OCI-LY7 (cell line): ENCODE measurements at regions not wholly inside any gene's neighbourhood (a gene's known extent, or its start where the extent isn't known, plus 50 kb on each side); places are given as distances from the start of the nearest gene placed in this dataset.

Experiments
- BruUV-seq: library from RNA; stranded (reverse); fragments of 400-500 nt; replicated peaks from 2 replicates; lab custom pipeline; 2021; lab: Mats Ljungman, UMichigan
- CTCF ChIA-PET: fragments of 300-600 bp; sonication (Branson Sonifier 250); formaldehyde crosslinking; loops from one replicate; lab custom pipeline; 2022; ENCODE audit warnings: antibody characterized with exemption; ENCODE audit not compliant: unreplicated experiment; lab: Charles Lee
- POLR2A ChIA-PET: fragments of 300-600 bp; sonication (Branson Sonifier 250); formaldehyde crosslinking; loops from one replicate; lab custom pipeline; 2022; ENCODE audit warnings: antibody characterized with exemption; lab: Charles Lee
- DNase-seq: peaks from one replicate; pipeline ENCODE4 v3.0.0-alpha.2; 2015; ENCODE audit warnings: low spot score
- H2AFZ ChIP-seq: fragments of 200-600 bp; sonication (generic), shearing (Covaris generic); 2 replicates; pipeline ENCODE4 v1.6.1; 2014; ENCODE audit warnings: mild to moderate bottlenecking, antibody characterized with exemption, low read length, moderate library complexity
- H3K27ac ChIP-seq: fragments of 200-600 bp; sonication (generic); 2 replicates; pipeline ENCODE4 v1.5.1; 2014; ENCODE audit warnings: mixed run types, low read depth, mild to moderate bottlenecking, moderate library complexity, low read length, inconsistent platforms; ENCODE audit not compliant: poor library complexity, severe bottlenecking
- H3K36me3 ChIP-seq: fragments of 200-600 bp; sonication (generic); 2 replicates; pipeline ENCODE4 v1.6.1; 2014; ENCODE audit warnings: mild to moderate bottlenecking, antibody characterized with exemption, low read length, moderate library complexity, mixed read lengths; ENCODE audit not compliant: insufficient read depth
- H3K4me1 ChIP-seq: fragments of 200-600 bp; sonication (generic); 2 replicates; pipeline ENCODE4 v1.5.1; 2014; ENCODE audit warnings: mild to moderate bottlenecking, low read length; ENCODE audit not compliant: insufficient read depth, poor library complexity, severe bottlenecking
- H3K4me2 ChIP-seq: fragments of 200-600 bp; sonication (generic); 2 replicates; pipeline ENCODE4 v1.6.1; 2014; ENCODE audit warnings: mild to moderate bottlenecking, low read length
- H3K4me3 ChIP-seq: fragments of 200-600 bp; sonication (generic); 2 replicates; pipeline ENCODE4 v1.5.1; 2014; ENCODE audit warnings: mild to moderate bottlenecking, low read depth, low read length; ENCODE audit not compliant: poor library complexity, severe bottlenecking
- H3K79me2 ChIP-seq: fragments of 200-600 bp; sonication (generic); 2 replicates; pipeline ENCODE4 v1.6.1; 2016; ENCODE audit warnings: low read depth, mild to moderate bottlenecking, low read length, moderate library complexity, mixed read lengths; ENCODE audit not compliant: insufficient read depth
- H3K9me2 ChIP-seq: fragments of 200-600 bp; sonication (generic); 2 replicates; pipeline ENCODE4 v1.6.1; 2016; ENCODE audit warnings: mild to moderate bottlenecking, low read length, mixed read lengths; ENCODE audit not compliant: insufficient read depth
- H3K9me3 ChIP-seq: fragments of 200-600 bp; sonication (generic); 2 replicates; pipeline ENCODE4 v1.6.1; 2014; ENCODE audit warnings: mild to moderate bottlenecking, mixed run types, low read length, mixed read lengths
- H4K20me1 ChIP-seq: fragments of 200-600 bp; sonication (generic); 2 replicates; pipeline ENCODE4 v1.6.1; 2014; ENCODE audit warnings: mild to moderate bottlenecking, antibody characterized with exemption, low read length, moderate library complexity, mixed read lengths; ENCODE audit not compliant: insufficient read depth
- EZH2phosphoT487 ChIP-seq: fragments of 200-600 bp; sonication (generic); IDR thresholded peaks from 2 replicates; pipeline ENCODE4 v1.6.1; 2018; ENCODE audit warnings: low read depth, borderline replicate concordance, mild to moderate bottlenecking, mixed run types, antibody characterized with exemption, low read length, moderate library complexity, mixed read lengths
- intact Hi-C: fragments of 100-400 bp; cut with micrococcal nuclease; formaldehyde crosslinking; loops from one replicate; pipeline ENCODE4 v1.10.0; 2022; ENCODE audit not compliant: unreplicated experiment
- TF ChIP-seq, protein P1 (sequence below): fragments of 200-600 bp; sonication (generic); conservative IDR thresholded peaks from 2 replicates; pipeline ENCODE4 v1.5.1; 2014; ENCODE audit warnings: mild to moderate bottlenecking, antibody characterized with exemption, low read length, moderate library complexity, mixed read lengths

DNA sequence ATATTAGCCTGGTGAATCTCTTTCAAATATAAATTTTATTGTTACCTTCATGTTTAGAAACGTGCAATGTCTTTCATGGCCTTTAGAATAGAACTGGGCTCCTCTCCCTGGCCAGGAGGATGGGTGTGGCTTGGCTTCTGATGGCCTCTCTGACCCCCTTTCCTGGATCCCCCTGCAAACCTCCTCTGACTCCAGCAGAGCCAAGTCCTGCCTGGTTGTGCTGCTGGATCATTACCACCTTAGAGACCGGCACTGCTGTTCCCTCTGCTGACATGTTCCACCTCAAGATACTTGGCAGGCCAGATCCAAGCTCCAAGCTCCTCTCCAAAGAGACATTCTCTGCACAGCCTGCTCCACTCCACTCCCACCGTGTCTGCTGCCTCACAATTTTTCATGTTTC is 823.8 kb upstream of the HS6ST1 start:
- Histone ChIP-seq H3K4me3 (no peak overlapping the region), H3K4me1 (no peaks in the 10 kb centered on the region), H3K79me2 (no peaks in the 10 kb centered on the region), H2AFZ (no peak overlapping the region), H3K4me2 (no peak overlapping the region), H3K9me3 (no peaks in the 10 kb centered on the region), H3K27ac (no peak overlapping the region), H3K9me2 (no peaks in the 10 kb centered on the region), H4K20me1 (no peaks in the 10 kb centered on the region), H3K36me3 (no peaks in the 10 kb centered on the region)
- TF ChIP-seq, protein P1, sequence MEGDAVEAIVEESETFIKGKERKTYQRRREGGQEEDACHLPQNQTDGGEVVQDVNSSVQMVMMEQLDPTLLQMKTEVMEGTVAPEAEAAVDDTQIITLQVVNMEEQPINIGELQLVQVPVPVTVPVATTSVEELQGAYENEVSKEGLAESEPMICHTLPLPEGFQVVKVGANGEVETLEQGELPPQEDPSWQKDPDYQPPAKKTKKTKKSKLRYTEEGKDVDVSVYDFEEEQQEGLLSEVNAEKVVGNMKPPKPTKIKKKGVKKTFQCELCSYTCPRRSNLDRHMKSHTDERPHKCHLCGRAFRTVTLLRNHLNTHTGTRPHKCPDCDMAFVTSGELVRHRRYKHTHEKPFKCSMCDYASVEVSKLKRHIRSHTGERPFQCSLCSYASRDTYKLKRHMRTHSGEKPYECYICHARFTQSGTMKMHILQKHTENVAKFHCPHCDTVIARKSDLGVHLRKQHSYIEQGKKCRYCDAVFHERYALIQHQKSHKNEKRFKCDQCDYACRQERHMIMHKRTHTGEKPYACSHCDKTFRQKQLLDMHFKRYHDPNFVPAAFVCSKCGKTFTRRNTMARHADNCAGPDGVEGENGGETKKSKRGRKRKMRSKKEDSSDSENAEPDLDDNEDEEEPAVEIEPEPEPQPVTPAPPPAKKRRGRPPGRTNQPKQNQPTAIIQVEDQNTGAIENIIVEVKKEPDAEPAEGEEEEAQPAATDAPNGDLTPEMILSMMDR = no peak
- TF ChIP-seq EZH2phosphoT487 = no peak
- ChIA-PET POLR2A (no interaction called here), CTCF (no interaction called here)
- intact Hi-C loops = no loop called here
- DNase-seq = no peak
- no TSS peak for BruUV-seq

GRCh38 chr2:129144082-129144791 is 825.6 kb upstream of the HS6ST1 start:
- Histone ChIP-seq H3K4me3 (no peak overlapping the region), H4K20me1 (no peaks in the 10 kb centered on the region), H3K9me2 (no peaks in the 10 kb centered on the region), H3K4me2 (no peak overlapping the region), H2AFZ (no peak overlapping the region), H3K4me1 (no peaks in the 10 kb centered on the region), H3K27ac (no peak overlapping the region), H3K79me2 (no peaks in the 10 kb centered on the region), H3K9me3 (no peaks in the 10 kb centered on the region), H3K36me3 (no peaks in the 10 kb centered on the region)
- CTCF ChIA-PET = no interaction called here
- no TSS peak for BruUV-seq
- intact Hi-C loops = no loop called here
- no peak for TF ChIP-seq EZH2phosphoT487
- TF ChIP-seq, protein P1 = no peak
- POLR2A ChIA-PET = interaction anchor here (0.8 kb wide), 1 partner anchor 8 kb away, joined by 5 read pairs; no protein-coding TSS in a partner anchor
- no peak for DNase-seq

- TF ChIP-seq, protein P1 = no peak
- no peak for TF ChIP-seq EZH2phosphoT487
- ChIA-PET POLR2A (interaction anchor here (0.9 kb wide), 1 partner anchor 44 kb away, joined by 3 read pairs; no protein-coding TSS in a partner anchor), CTCF (no interaction called here)
- H3K36me3 ChIP-seq = no peaks in the 10 kb centered on the region
- H2AFZ ChIP-seq = no peak overlapping the region
- no peak overlapping the region for H3K4me3 ChIP-seq
- DNase-seq = no peak
- no peak overlapping the region for H3K4me2 ChIP-seq
- no peaks in the 10 kb centered on the region for H3K9me3 ChIP-seq
- BruUV-seq = no TSS peak
- H3K27ac ChIP-seq = no peak overlapping the region
- H4K20me1 ChIP-seq = no peaks in the 10 kb centered on the region
- no peaks in the 10 kb centered on the region for H3K9me2 ChIP-seq
- H3K79me2 ChIP-seq = no peaks in the 10 kb centered on the region
- no peaks in the 10 kb centered on the region for H3K4me1 ChIP-seq
- intact Hi-C loops = no loop called here
Observed at GRCh38 chr2:129152514-129152913, 827.0 kb upstream of the RAB6C start.
